ENCODE measurements at regions not wholly inside any gene's neighbourhood (a gene's known extent, or its start where the extent isn't known, plus 50 kb on each side); places are given as distances from the start of the nearest gene placed in this dataset.

DNA sequence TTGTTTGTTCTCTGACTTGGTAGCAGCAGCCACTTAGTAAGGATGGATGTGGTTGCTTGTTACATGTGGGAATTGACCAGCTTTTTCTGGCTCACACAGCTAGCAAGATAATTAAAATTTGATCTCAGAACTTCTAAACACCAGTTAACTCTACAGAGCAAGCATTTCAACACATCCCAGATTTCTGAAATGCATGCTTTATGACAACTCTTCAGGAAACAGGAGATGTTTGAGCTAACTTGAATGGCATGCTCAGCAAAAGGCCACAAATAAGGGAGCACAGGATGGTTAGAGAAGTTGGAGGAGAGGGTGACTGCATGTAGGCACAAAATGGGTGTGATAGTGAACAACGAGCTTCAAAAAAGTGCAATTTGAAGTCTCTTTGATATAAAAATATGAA is 167.1 kb upstream of the SPRY2 start:
- Histone ChIP-seq H3K36me3 (ENCODE audit: control insufficient read depth in 3 of 3, insufficient read depth in 2 of 3, low read depth in 1 of 3, low read length in 3 of 3) (no peaks in the 10 kb centered on the region), H3K27me3 (ENCODE audit: control insufficient read depth in 3 of 3, insufficient read depth in 3 of 3, low read length in 3 of 3) (no peaks in the 10 kb centered on the region), H3K4me3 (ENCODE audit: low read depth in 1 of 3, low read length in 3 of 3) (no peak overlapping the region), H3K4me1 (ENCODE audit: control insufficient read depth in 3 of 3, insufficient read depth in 2 of 3, low read depth in 1 of 3, low read length in 2 of 3) (no peaks in the 10 kb centered on the region), H3K27ac (ENCODE audit: low read depth in 1 of 3, low read length in 2 of 3) (no peak overlapping the region), H3K9me3 (ENCODE audit: control insufficient read depth in 2 of 2, insufficient read depth in 1 of 2, low read depth in 1 of 2, low read length in 1 of 2) (no peaks in the 10 kb centered on the region)
- FAIRE-seq (no peak), DNase-seq (no peak)
- WGBS, 3 donors, result 86 to 100% (median 89%) methylated on average over 1 of the region's 1 CpG

DNA sequence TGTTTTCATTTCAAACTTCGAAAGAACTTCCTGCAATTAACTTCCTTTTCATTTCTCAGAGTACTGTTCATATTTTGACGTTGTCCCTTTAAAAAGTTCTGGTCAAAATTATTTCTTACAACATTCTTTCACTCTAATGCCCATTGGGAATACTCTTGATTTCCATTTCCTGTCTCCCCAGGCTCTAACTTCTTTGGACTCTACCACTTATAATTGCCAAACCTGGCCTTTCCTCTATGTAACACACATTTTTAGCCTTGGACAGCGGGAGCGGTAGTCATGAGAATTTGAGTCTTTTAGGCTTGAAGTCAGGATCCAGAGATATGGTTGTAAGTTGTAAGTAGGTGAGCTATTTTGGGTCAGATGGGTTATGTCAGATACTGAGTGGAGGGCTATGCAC is 163.5 kb upstream of the SPRY2 start:
- H3K27ac ChIP-seq (ENCODE audit: low read depth in 1 of 3, low read length in 2 of 3), result no peak overlapping the region
- 66 to 69% (median 66%) methylated on average over 4 of the region's 4 CpGs for WGBS, 3 donors
- no peaks in the 10 kb centered on the region for H3K36me3 ChIP-seq (ENCODE audit: control insufficient read depth in 3 of 3, insufficient read depth in 2 of 3, low read depth in 1 of 3, low read length in 3 of 3)
- FAIRE-seq (no peak), DNase-seq (no peak)
- no peaks in the 10 kb centered on the region for H3K4me1 ChIP-seq (ENCODE audit: control insufficient read depth in 3 of 3, insufficient read depth in 2 of 3, low read depth in 1 of 3, low read length in 2 of 3)
- H3K9me3 ChIP-seq (ENCODE audit: control insufficient read depth in 2 of 2, insufficient read depth in 1 of 2, low read depth in 1 of 2, low read length in 1 of 2), result no peaks in the 10 kb centered on the region
- no peak overlapping the region for H3K4me3 ChIP-seq (ENCODE audit: low read depth in 1 of 3, low read length in 3 of 3)
- no peaks in the 10 kb centered on the region for H3K27me3 ChIP-seq (ENCODE audit: control insufficient read depth in 3 of 3, insufficient read depth in 3 of 3, low read length in 3 of 3)

DNA sequence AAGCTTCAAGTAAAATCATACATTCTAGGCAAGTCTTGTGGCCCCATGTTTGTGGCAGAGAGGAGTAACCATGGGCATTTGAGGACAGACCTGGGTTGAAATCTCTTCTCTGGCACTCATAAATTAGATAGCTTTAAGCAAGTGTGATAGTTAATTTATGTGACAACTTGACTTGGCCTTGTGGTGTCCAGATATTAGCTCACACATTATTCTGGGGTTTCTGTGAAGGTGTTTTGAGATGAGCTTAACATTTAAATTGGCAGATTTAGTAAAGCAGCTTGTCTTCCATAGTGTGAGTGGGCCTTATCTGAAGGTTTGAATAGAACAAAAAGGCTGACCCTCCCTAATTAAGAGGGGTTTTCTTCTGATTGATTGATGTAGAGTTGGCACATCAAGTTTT is 161.4 kb upstream of the SPRY2 start:
- FAIRE-seq, result no peak

DNA sequence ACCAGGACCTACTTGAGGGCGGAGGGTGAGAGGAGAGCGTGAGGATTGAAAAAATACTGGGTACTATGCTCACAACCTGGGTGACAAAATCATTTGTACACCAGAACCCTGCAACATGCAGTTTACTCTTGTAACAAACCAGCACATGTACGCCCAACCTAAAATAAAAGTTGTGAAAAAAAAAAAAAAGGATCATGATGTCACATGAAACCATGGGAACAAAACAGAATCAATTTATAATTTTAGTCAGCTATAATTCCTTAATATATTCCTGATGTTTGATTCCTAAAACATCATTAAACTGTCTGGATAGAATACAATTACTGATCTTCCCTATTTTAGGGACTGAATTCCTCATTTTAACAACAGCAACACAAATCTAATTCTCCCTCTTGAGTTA is 160.6 kb upstream of the SPRY2 start:
- WGBS, 3 donors, result 79 to 82% (median 81%) methylated on average over 3 of the region's 3 CpGs
- no peaks in the 10 kb centered on the region for H3K27me3 ChIP-seq (ENCODE audit: control insufficient read depth in 3 of 3, insufficient read depth in 3 of 3, low read length in 3 of 3)
- H3K4me3 ChIP-seq (ENCODE audit: low read depth in 1 of 3, low read length in 3 of 3), result no peak overlapping the region
- peaks cover 0 to 6% (median 0%) of the 10 kb centered on the region in 3 donors for H3K4me1 ChIP-seq (ENCODE audit: control insufficient read depth in 3 of 3, insufficient read depth in 2 of 3, low read depth in 1 of 3, low read length in 2 of 3)
- FAIRE-seq (no peak), DNase-seq (no peak)
- H3K27ac ChIP-seq (ENCODE audit: low read depth in 1 of 3, low read length in 2 of 3), result no peak overlapping the region
- H3K9me3 ChIP-seq (ENCODE audit: control insufficient read depth in 2 of 2, insufficient read depth in 1 of 2, low read depth in 1 of 2, low read length in 1 of 2), result no peaks in the 10 kb centered on the region
- H3K36me3 ChIP-seq (ENCODE audit: control insufficient read depth in 3 of 3, insufficient read depth in 2 of 3, low read depth in 1 of 3, low read length in 3 of 3), result no peaks in the 10 kb centered on the region

More for the DNA sequence above, 161.4 kb upstream of the SPRY2 start:
- Histone ChIP-seq H3K4me3 (ENCODE audit: low read depth in 1 of 3, low read length in 3 of 3) (no peak overlapping the region), H3K36me3 (ENCODE audit: control insufficient read depth in 3 of 3, insufficient read depth in 2 of 3, low read depth in 1 of 3, low read length in 3 of 3) (no peaks in the 10 kb centered on the region), H3K27ac (ENCODE audit: low read depth in 1 of 3, low read length in 2 of 3) (no peak overlapping the region), H3K27me3 (ENCODE audit: control insufficient read depth in 3 of 3, insufficient read depth in 3 of 3, low read length in 3 of 3) (no peaks in the 10 kb centered on the region), H3K9me3 (ENCODE audit: control insufficient read depth in 2 of 2, insufficient read depth in 1 of 2, low read depth in 1 of 2, low read length in 1 of 2) (no peaks in the 10 kb centered on the region), H3K4me1 (ENCODE audit: control insufficient read depth in 3 of 3, insufficient read depth in 2 of 3, low read depth in 1 of 3, low read length in 2 of 3) (peaks cover 0 to under 1% (median 0%) of the 10 kb centered on the region in 3 donors)
- DNase-seq, result no peak

DNA sequence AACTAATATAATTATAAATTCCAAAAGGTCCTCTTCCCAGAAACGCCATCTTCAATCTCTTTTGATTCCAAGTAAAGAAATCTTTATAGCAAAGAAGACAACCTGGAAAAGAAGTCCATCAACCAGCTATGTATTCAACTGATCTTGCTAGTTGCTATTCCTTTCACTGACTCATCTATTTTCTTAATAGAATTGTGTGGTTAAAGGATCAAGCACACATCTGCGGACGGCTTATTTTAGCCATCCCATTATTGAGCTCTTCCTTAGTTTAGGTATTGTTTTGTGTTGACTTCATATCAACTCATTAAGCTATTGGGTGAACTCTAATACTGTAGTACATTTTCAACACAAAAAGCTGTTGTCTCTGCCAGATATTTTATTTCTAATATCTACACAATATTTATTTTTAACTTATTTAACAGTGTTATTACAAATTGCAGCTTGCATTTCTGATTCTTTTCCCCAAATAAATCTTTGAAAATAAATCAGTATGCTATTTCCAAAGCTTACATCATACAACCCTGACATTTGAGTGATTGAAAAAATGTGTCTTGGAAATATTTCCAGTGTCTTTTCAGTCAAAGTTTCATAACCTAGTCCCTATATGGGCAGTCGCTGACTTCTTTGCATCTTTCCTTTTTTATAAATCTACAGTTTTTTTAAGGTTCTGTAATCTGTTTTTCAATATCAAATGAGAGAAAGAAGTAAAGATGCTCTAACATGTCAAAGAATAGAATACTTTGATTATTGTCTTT is 158.8 kb upstream of the SPRY2 start:
- 79 to 90% (median 86%) methylated on average over 4 of the region's 4 CpGs for WGBS, 3 donors
- H3K4me1 ChIP-seq (ENCODE audit: control insufficient read depth in 3 of 3, insufficient read depth in 2 of 3, low read depth in 1 of 3, low read length in 2 of 3), result peaks cover 0 to 6% (median 0%) of the 10 kb centered on the region in 3 donors
- DNase-seq (no peak), FAIRE-seq (no peak)
- no peak overlapping the region for H3K4me3 ChIP-seq (ENCODE audit: low read depth in 1 of 3, low read length in 3 of 3)
- H3K36me3 ChIP-seq (ENCODE audit: control insufficient read depth in 3 of 3, insufficient read depth in 2 of 3, low read depth in 1 of 3, low read length in 3 of 3), result no peaks in the 10 kb centered on the region
- H3K27ac ChIP-seq (ENCODE audit: low read depth in 1 of 3, low read length in 2 of 3), result no peak overlapping the region
- no peaks in the 10 kb centered on the region for H3K27me3 ChIP-seq (ENCODE audit: control insufficient read depth in 3 of 3, insufficient read depth in 3 of 3, low read length in 3 of 3)
- no peaks in the 10 kb centered on the region for H3K9me3 ChIP-seq (ENCODE audit: control insufficient read depth in 2 of 2, insufficient read depth in 1 of 2, low read depth in 1 of 2, low read length in 1 of 2)

DNA sequence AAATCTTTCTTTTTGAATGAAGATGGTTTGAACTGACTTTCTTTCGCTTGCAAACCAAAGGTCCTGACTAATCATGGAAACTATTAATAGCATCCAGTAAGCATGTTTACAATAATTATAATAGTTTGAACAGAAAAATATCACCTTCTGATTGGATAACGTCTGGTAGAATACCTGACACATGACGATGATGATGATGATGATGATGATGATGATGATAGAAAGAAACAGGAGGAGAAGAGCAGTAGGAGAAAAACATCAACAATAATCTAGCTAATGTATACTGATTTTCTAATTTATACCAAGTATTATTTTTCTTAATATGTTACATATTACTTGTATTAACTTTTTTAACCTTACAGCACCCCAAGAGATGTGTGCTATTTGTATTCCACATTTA is 157.5 kb upstream of the SPRY2 start:
- H3K27me3 ChIP-seq (ENCODE audit: control insufficient read depth in 3 of 3, insufficient read depth in 3 of 3, low read length in 3 of 3), result no peaks in the 10 kb centered on the region
- no peak for FAIRE-seq

DNA sequence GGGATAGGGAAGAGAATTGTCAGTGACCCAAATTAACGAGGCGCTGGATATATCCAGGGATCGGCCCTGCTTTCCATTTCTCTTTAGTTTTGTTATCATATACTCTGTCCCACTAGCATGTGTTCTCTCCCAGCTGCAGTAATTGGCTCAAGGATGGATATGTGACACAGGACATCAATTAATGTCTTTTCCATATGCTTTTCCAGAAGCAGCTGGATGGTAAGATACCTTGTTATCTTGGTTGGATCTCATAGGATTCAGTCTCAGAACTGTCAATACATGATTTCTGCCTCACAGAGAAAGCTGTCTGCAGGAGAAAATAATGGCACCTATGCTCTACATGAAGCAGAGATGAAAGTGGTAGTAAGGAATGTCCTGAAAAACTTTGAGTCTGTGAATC is 157.1 kb upstream of the SPRY2 start:
- Histone ChIP-seq H3K4me3 (ENCODE audit: low read depth in 1 of 3, low read length in 3 of 3) (no peak overlapping the region), H3K9me3 (ENCODE audit: control insufficient read depth in 2 of 2, insufficient read depth in 1 of 2, low read depth in 1 of 2, low read length in 1 of 2) (no peaks in the 10 kb centered on the region), H3K36me3 (ENCODE audit: control insufficient read depth in 3 of 3, insufficient read depth in 2 of 3, low read depth in 1 of 3, low read length in 3 of 3) (no peaks in the 10 kb centered on the region), H3K4me1 (ENCODE audit: control insufficient read depth in 3 of 3, insufficient read depth in 2 of 3, low read depth in 1 of 3, low read length in 2 of 3) (peaks cover 0 to 6% (median 0%) of the 10 kb centered on the region in 3 donors), H3K27ac (ENCODE audit: low read depth in 1 of 3, low read length in 2 of 3) (no peak overlapping the region), H3K27me3 (ENCODE audit: control insufficient read depth in 3 of 3, insufficient read depth in 3 of 3, low read length in 3 of 3) (no peaks in the 10 kb centered on the region)
- WGBS, 3 donors, result 80 to 93% (median 91%) methylated on average over 3 of the region's 3 CpGs
- DNase-seq, result no peak
- FAIRE-seq, result no peak

More for the DNA sequence above, 157.5 kb upstream of the SPRY2 start:
- H3K9me3 ChIP-seq (ENCODE audit: control insufficient read depth in 2 of 2, insufficient read depth in 1 of 2, low read depth in 1 of 2, low read length in 1 of 2), result no peaks in the 10 kb centered on the region
- H3K36me3 ChIP-seq (ENCODE audit: control insufficient read depth in 3 of 3, insufficient read depth in 2 of 3, low read depth in 1 of 3, low read length in 3 of 3), result no peaks in the 10 kb centered on the region
- H3K4me3 ChIP-seq (ENCODE audit: low read depth in 1 of 3, low read length in 3 of 3), result no peak overlapping the region
- 82 to 91% (median 89%) methylated on average over 3 of the region's 3 CpGs for WGBS, 3 donors
- DNase-seq, result no peak
- no peak overlapping the region for H3K27ac ChIP-seq (ENCODE audit: low read depth in 1 of 3, low read length in 2 of 3)
- peaks cover 0 to 6% (median 0%) of the 10 kb centered on the region in 3 donors for H3K4me1 ChIP-seq (ENCODE audit: control insufficient read depth in 3 of 3, insufficient read depth in 2 of 3, low read depth in 1 of 3, low read length in 2 of 3)

DNA sequence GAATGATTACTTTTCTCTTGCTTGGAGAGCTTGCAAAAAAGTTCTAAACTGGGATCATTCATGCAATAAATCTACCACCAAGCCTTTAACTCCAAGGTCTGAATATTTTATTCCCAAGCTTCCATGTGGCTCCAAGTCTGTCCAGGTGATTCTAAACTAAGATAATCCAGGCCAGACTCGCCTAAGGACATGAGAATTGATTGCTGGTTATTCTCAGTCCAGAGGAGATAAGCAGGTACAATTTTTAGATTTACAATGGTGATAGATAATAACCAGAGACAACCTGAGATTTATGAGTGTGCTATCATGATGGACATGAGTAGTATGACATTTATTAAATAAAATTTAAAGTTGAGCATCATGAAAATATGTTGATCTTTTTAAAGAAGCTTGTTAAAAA is 156.5 kb upstream of the SPRY2 start:
- FAIRE-seq, result no peak
- Histone ChIP-seq H3K27me3 (ENCODE audit: control insufficient read depth in 3 of 3, insufficient read depth in 3 of 3, low read length in 3 of 3) (no peaks in the 10 kb centered on the region), H3K9me3 (ENCODE audit: control insufficient read depth in 2 of 2, insufficient read depth in 1 of 2, low read depth in 1 of 2, low read length in 1 of 2) (no peaks in the 10 kb centered on the region), H3K4me3 (ENCODE audit: low read depth in 1 of 3, low read length in 3 of 3) (no peak overlapping the region), H3K36me3 (ENCODE audit: control insufficient read depth in 3 of 3, insufficient read depth in 2 of 3, low read depth in 1 of 3, low read length in 3 of 3) (no peaks in the 10 kb centered on the region), H3K27ac (ENCODE audit: low read depth in 1 of 3, low read length in 2 of 3) (no peak overlapping the region), H3K4me1 (ENCODE audit: control insufficient read depth in 3 of 3, insufficient read depth in 2 of 3, low read depth in 1 of 3, low read length in 2 of 3) (peaks cover 0 to 6% (median 0%) of the 10 kb centered on the region in 3 donors)
- 17 to 54% (median 46%) methylated on average over 1 of the region's 1 CpG for whole genome bisulfite sequencing, 3 donors
- DNase-seq, result no peak

Measured in small intestine (tissue), 7 donors.